NCI-H510A (cell line): ENCODE measurements at regions not wholly inside any gene's neighbourhood (a gene's known extent, or its start where the extent isn't known, plus 50 kb on each side); places are given as distances from the start of the nearest gene placed in this dataset.
A peak's percentile ranks its signal among the peaks of the same experiment; 100 is the strongest.

Experiments
- DNase-seq: peaks from one replicate; lab custom pipeline; 2025; lab: John Stamatoyannopoulos, UW

DNA sequence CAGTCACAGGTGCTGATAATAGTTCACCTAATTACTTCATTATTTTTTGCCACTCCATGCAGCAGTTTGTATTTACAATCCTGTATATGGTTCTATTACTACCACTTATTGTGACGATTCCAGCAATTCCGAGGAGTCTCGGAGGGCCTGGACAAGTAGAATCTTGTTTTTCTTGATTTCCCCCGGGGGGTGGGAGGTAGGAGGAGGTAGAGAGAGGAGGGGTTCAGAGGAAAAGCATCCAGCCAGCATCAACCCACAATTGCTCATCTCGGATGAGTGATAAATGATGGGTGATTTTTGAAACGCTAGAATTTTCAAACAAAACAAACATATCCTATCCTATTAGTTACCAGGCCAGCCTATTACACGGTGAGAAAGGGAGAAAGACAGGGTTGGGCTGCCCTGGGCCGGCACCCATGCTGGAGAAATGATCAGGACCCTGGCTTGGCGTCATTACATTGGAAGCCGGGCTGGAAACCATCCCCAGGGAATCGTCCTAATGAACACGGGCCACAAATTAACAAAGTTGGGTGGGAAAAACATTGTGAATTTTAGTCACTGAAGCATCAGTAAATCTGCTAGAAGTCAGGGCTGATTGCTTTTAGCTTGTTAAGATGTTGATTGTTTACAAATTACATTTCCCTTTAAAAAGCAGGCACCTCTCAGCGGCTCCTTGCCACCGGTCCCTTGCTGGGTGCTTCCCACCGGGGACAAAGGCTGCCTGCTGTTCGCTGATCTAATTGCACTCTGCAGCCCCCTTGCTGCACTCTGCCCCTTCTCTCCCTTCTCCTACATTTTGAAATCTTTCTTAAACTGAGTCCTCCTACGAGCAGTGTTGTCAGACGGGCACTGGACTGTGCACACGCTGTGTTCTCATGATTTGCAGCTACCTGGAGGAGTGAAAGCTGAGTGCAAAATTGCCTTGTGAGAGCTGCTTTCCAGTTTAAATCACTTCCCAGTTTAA lies 95.5 kb downstream of the FAM204A start:
- no peak for DNase-seq

DNA sequence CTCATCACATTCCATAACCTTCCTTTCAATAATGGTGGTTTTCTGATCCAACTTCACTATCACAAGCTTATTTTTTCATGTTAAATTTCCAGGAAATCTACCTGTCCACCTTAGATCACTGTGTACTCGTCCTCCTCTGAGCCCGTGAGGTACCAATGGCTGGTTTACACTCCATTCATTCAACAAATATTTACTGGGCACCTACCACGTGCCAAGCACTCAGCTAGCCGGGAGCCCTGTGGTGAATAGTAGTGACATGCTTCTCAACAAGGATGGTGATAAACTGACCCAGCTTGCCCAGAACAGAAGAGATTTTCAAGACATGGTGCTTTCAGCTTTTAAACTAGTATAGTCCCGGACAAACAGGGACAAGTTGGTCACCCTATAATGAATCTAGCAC lies 98.2 kb downstream of the FAM204A start:
- DNase-seq = no peak

- peak; percentile 16 for DNase-seq
Measured at GRCh38 chr10:118241229-118242137, 100.6 kb downstream of the FAM204A start.

DNA sequence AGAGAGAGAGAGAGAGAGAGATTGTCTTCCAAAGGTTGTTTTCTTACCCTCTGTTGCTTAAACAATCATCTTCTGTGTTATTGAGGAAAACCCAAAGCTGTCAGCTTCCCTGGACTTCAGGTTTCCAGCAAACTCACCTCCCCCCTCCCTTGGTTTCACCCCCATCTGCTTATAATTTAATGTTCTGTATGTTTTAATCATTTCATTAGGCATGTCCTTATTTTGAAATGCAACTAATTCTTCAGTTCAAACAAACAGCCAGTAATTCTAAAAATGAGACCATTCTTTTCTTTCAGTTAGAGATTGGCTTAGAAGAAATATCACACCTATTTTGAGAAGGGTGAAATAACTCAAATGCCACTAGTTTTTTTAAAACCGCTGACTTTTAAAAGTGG lies 102.9 kb downstream of the FAM204A start:
- DNase-seq = no peak

- DNase-seq = no peak
Measured at GRCh38 chr10:118238573-118239235, 103.4 kb downstream of the FAM204A start.

DNA sequence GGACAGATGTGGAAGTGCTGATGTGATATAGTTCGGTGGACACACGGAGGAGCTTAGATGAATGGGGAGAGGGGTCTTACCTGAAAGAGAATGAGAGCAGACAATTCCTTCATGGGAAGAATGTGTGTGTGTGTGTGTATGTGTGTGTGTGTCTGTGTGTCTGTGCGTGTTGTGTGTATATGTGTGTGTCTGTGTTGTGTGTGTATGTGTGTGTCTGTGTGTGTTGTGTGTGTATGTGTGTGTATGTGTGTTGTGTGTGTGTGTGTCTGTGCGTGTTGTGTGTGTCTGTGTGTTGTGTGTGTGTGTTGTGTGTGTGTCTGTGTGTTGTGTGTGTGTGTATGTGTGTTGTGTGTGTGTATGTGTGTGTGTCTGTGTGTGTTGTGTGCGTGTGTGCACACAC lies 104.2 kb downstream of the FAM204A start:
- DNase-seq = no peak

- no peak for DNase-seq
Measured at GRCh38 chr10:118234683-118235082, 107.4 kb downstream of the FAM204A start.

GRCh38 chr10:118220346-118220850 lies 121.7 kb downstream of the FAM204A start:
- no peak for DNase-seq

DNA sequence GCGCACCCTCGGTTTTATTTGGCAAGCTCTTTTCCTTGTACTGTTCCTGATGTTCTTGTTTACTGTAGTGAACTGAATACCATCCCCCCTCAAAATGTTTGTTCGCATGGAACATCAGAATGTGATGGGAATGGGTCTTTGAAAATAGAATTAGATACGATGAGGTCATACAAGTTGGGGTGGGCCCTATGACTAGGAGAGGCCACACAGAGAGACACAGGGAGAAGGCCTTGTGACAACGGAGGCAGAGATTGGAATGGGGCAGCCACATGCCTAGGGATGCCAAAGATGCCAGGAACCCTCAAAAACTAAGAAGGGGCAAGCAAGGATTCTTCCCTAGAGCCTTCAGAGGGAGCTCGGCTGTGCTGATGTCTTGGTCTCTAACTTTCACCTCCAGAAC lies 123.6 kb downstream of the FAM204A start:
- DNase-seq = no peak

DNA sequence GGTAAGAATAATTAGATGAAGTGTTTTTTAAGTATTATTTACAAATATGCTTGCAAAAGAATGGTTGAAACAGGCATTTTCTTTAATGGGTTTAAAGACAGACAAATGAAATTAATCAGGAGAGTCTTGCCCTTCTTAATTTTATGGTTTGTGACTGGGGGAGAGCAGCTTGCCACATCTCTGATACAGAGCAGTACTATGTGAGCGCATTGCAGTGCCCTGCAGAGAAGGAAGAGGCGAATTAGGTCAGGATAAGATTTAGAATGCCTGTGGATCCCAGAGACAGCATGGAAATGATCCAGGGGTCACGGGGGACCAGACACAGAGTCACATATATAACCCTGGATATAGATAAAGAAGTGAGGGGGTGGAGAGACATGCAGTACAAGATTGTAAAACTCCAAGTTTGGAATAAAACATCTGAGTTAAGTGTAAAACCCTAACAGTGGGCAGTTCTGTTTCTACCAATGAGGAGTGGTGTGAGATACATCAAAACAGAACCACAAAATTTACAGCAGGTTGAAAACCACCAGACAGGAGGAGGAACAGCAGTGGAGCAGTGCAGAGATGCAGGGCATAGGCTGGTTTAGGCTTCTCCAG lies 125.5 kb downstream of the FAM204A start:
- DNase-seq = no peak

- DNase-seq = no peak
Measured at GRCh38 chr10:118216020-118216419, 126.1 kb downstream of the FAM204A start.

DNA sequence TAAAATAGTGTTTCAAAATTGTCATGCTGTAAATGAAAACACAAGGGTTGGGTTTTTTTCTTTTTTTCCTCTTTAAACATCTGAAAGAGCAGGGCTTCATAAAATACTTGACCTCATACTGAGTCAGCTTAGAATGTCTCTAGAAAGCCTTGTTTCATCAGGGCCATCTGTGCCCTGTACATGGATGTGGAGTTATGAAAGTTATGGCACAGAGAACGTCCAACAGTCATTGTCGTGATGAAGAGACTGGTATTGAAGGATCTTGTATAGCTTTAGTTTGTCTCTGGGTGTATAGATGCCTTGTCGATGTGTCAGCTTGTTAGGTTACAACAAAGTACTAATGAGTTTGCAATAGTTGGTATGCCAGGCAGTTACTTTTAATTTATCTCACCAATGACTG lies 127.3 kb downstream of the FAM204A start:
- DNase-seq = no peak

DNA sequence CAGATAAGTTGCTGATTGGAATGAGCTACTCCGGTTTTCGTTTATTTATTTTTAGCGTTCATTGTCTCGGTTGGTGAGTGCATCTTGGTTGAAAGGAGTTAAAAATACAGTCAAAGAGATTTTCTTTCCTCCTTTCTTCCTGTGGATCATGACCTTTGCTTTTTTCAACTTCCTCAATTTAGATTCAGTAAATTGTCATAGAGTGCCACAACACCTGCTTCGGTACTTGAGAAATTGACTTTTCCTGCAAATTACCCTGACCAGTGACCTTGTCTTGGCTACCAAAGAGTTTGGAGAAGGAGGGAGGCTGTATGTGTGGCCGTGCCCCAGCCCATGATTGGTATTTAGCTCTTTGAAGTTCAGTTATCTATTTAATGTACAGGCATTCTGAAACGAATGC lies 128.7 kb downstream of the FAM204A start:
- DNase-seq = no peak

DNA sequence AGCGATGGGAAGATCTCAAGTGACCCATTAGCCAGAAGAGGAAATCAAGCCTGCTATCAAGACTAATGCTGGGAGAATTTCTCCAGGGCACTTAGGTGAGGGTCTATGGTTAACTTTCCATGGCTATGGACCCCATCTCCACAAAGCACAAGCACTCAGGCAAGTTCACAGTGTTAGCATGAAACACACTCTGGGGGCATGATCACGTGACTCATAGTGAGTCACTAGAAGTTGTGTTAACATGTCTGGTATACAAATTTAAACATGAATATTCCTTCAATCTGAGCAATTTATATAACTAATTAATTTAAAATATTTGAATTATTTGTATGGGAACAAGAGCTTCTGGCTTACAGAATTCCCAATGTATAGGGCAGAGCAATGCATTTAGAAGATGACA lies 131.8 kb downstream of the FAM204A start:
- DNase-seq = no peak

DNA sequence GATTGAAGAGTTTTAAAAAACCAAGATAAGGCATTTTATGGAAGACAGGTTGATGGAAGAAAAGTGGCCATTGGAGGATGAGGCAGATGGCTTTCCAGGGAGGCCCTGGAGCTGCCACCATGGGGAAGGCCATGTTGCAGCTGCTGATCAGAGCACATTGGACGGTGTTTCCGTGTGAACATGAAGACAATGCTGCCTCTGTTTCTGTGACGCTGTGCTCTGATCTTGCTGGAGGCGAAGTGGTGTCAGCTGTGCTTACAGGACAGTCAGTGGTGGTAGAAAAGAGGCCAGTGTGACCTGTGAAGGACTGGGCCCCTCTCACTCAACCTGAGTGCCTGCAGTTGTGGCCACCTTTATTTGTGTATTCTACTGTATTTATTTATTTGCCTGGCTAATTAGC lies 132.9 kb downstream of the FAM204A start:
- DNase-seq = no peak

GRCh38 chr10:118207470-118208007 lies 134.6 kb downstream of the FAM204A start:
- DNase-seq = no peak

DNA sequence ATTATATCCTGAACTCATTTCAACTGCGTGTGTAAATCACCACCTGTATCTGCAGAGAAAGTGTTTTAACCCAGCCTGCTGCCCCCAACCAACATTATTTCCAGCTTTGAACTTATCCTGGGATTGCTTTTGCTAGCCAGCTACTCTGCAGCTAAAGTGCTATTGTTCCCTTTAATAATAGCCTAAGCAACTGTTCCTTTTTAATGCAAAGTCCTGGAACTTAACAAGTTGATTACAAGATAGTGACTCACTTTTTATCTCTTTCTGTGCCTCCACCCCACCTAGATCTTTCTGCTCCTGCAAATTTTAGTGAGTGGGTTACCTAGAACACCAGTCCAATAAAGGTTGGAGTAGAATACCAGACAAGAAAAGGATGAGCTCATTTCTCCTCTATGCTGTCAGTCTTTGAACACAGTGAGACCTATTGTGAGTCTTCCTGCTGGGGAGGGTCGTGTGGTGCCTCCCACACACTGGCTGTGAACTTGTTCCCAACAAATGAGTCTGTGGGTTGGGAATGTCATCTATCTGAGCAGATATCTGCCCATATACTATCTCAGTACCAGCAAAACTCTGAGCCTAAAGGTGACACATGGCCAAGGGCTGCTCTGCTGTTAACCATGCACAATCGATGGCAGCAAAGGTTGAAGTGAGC lies 137.7 kb downstream of the FAM204A start:
- DNase-seq = no peak

DNA sequence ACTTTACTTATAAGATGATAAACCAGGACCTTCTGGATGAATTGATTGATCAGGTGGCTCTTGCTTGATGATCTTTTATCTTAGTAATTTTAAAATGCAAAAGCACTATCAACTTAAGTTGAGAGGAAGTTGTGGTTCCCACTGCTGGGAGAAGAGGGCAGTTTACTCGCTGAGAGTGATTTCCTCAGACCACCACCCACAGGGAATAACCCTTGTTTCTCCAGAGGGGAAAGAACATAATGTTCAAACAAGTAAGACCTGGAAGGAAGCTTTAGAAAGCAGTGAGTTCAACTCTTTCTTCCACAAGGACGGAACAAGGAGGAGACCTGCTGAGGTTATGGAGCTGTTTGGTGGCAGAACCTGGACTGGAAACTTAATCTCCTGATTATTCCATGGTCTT lies 138.7 kb downstream of the FAM204A start:
- DNase-seq = no peak

- DNase-seq = no peak
Measured at GRCh38 chr10:118195729-118196128, 146.4 kb downstream of the FAM204A start.

DNA sequence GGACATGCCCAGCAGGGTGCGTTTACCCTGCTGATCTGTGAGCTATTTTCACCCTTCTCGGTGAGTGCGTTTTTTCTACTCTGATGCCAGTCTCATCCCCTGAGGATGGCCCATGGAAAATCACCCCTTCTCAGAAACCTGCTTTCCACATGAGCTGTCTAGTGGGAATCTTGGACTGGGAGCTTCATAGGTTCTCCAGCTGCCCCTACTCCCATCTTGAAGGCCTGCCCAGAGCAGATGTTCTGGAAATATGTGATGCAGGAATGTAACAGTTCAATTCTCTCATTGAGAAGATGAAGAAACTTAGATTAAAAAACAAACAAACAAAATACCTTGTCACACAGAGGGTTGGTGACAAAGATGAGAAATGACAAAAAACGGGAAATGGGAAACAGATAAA lies 146.9 kb upstream of the RAB11FIP2 start:
- no peak for DNase-seq

- no peak for DNase-seq
Measured at GRCh38 chr10:118181021-118181420, 134.3 kb upstream of the RAB11FIP2 start.
